ENCODE measurements at regions not wholly inside any gene's neighbourhood (a gene's known extent, or its start where the extent isn't known, plus 50 kb on each side); places are given as distances from the start of the nearest gene placed in this dataset.

DNA sequence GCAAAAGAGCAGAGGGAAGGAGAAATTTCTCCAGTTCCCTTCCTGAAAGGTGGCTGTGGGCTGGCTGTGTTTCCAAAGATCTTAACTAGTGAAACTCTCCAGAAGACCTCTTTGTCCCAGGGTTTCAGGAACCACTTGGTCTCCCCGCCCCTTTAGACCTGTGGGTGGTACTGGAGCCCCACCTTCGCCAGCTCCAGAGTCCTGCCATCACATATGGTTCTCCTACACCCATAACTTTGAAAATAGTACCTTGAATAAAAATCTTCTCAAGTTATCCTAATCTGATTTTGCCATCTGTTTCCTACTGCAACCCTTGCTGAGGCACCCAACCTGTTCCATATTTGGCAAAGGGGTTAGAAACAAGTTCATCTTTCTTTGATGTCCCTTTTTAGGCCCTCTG is 303.9 kb downstream of the SEC16B start:
- TF ChIP-seq POLR2A (IDR thresholded peaks at IDR 0.05; ENCODE audit: low read depth, low read length) (no peak), TAF1 (IDR thresholded peaks at IDR 0.05; ENCODE audit: borderline replicate concordance, low read depth, low read length) (no peak), POLR2AphosphoS5 (IDR thresholded peaks at IDR 0.05; ENCODE audit: low read depth, low read length) (no peak)

Measured in GM12892 (cell line).